A673 (cell line): ENCODE measurements at regions not wholly inside any gene's neighbourhood (a gene's known extent, or its start where the extent isn't known, plus 50 kb on each side); places are given as distances from the start of the nearest gene placed in this dataset.

Experiments used
- BruUV-seq: library from RNA; stranded (reverse); fragments of 400-500 nt; replicated peaks from 2 replicates; lab custom pipeline; 2021; lab: Mats Ljungman, UMichigan
- CTCF ChIA-PET: fragments of 300-600 bp; sonication (Branson Sonifier 250); formaldehyde crosslinking; loops from one replicate; lab custom pipeline; 2022; ENCODE audit warnings: antibody characterized with exemption; lab: Charles Lee
- POLR2A ChIA-PET: fragments of 300-600 bp; sonication (Branson Sonifier 250); formaldehyde crosslinking; loops from one replicate; lab custom pipeline; 2022; ENCODE audit warnings: antibody characterized with exemption; ENCODE audit not compliant: low non-redundant PET; lab: Charles Lee
- DNase-seq: peaks from one replicate; pipeline ENCODE4 v3.0.0-alpha.2; 2015; ENCODE audit warnings: low spot score
- H3K27ac ChIP-seq: fragments of 200-600 bp; sonication (generic); 2 replicates; pipeline ENCODE4 v1.5.1; 2016; ENCODE audit warnings: mixed run types, low read depth, mild to moderate bottlenecking, mixed read lengths, antibody characterized with exemption, low read length; ENCODE audit not compliant: poor library complexity, severe bottlenecking
- H3K27me3 ChIP-seq: fragments of 200-600 bp; sonication (generic); replicated peaks from 2 replicates; pipeline ENCODE4 v1.6.1; 2017; ENCODE audit warnings: mixed run types, low read depth, mild to moderate bottlenecking, mixed read lengths, antibody characterized with exemption, low read length; ENCODE audit not compliant: insufficient read depth, poor library complexity
- H3K36me3 ChIP-seq: fragments of 200-600 bp; sonication (generic); 2 replicates; pipeline ENCODE4 v1.6.1; 2016; ENCODE audit warnings: mixed run types, mild to moderate bottlenecking, mixed read lengths, antibody characterized with exemption, low read length; ENCODE audit not compliant: insufficient read depth, poor library complexity, severe bottlenecking
- H3K4me1 ChIP-seq: fragments of 200-600 bp; sonication (generic); 2 replicates; pipeline ENCODE4 v1.6.1; 2017; ENCODE audit warnings: mixed run types, mild to moderate bottlenecking, mixed read lengths, antibody characterized with exemption, low read length; ENCODE audit not compliant: insufficient read depth, poor library complexity, severe bottlenecking
- H3K4me3 ChIP-seq: fragments of 200-600 bp; sonication (generic); 2 replicates; pipeline ENCODE4 v1.5.1; 2016; ENCODE audit warnings: low read depth, mixed run types, mild to moderate bottlenecking, mixed read lengths, low read length; ENCODE audit not compliant: poor library complexity, severe bottlenecking
- H3K9me3 ChIP-seq: fragments of 200-600 bp; sonication (generic); 2 replicates; pipeline ENCODE4 v1.6.1; 2016; ENCODE audit warnings: mixed run types, low read depth, mild to moderate bottlenecking, mixed read lengths, antibody characterized with exemption, low read length; ENCODE audit not compliant: poor library complexity, severe bottlenecking
- CTCF ChIP-seq: fragments of 300-800, 200-600 bp; sonication (generic); conservative IDR thresholded peaks from 2 replicates; pipeline ENCODE4 v1.5.1; 2017; ENCODE audit warnings: low read depth, mild to moderate bottlenecking, antibody characterized with exemption, low read length, moderate library complexity, mixed read lengths
- EZH2 ChIP-seq: fragments of 200-600 bp; sonication (generic); IDR thresholded peaks from 2 replicates; pipeline ENCODE4 v1.6.1; 2017; ENCODE audit warnings: borderline replicate concordance, low read depth, mild to moderate bottlenecking, mixed read lengths, antibody characterized with exemption, low read length; ENCODE audit not compliant: poor library complexity, severe bottlenecking
- intact Hi-C: fragments of 100-400 bp; cut with micrococcal nuclease; formaldehyde crosslinking; loops from one replicate; pipeline ENCODE4 v1.10.0; 2022; ENCODE audit not compliant: unreplicated experiment

DNA sequence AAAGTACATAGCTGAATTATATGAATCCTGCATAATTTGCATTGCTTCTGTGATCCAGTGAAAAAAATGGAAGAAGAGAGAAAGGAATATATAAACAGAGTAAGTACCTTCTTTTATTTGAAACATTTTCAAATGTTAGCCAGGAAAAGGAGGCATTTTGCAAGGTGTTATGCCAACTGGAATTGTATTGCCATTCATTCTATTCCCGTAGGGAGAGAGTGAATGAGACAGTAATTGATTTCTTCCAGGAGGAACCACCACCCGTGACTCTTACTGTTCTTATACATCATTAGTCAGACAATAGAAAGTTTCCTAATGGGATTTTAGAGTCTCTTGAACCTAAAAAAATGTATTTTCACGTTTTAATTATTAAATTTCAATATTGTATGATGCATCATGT, 324.1 kb upstream of the ALCAM start:
- H3K36me3 ChIP-seq: no peaks in the 10 kb centered on the region
- H3K27me3 ChIP-seq: no peaks in the 10 kb centered on the region
- no peak for DNase-seq
- no peak overlapping the region for H3K4me3 ChIP-seq
- H3K4me1 ChIP-seq: no peaks in the 10 kb centered on the region
- ChIA-PET POLR2A (no interaction called here), CTCF (no interaction called here)
- intact Hi-C loops: no loop called here
- no TSS peak for BruUV-seq
- TF ChIP-seq CTCF (no peak), EZH2 (no peak)
- H3K9me3 ChIP-seq: no peaks in the 10 kb centered on the region
- H3K27ac ChIP-seq: no peak overlapping the region

GRCh38 chr3:105051111-105051510, 315.6 kb upstream of the ALCAM start:
- DNase-seq: no peak
- intact Hi-C loops: no loop called here
- no TSS peak for BruUV-seq
- H3K27ac ChIP-seq: no peak overlapping the region
- TF ChIP-seq CTCF (no peak), EZH2 (no peak)
- no peak overlapping the region for H3K4me3 ChIP-seq
- H3K4me1 ChIP-seq: no peaks in the 10 kb centered on the region
- ChIA-PET CTCF (no interaction called here), POLR2A (interaction anchor here (0.7 kb wide), 1 partner anchor 16 kb away, joined by 3 read pairs; no protein-coding TSS in a partner anchor)
- H3K36me3 ChIP-seq: no peaks in the 10 kb centered on the region
- H3K27me3 ChIP-seq: no peaks in the 10 kb centered on the region
- H3K9me3 ChIP-seq: no peaks in the 10 kb centered on the region

DNA sequence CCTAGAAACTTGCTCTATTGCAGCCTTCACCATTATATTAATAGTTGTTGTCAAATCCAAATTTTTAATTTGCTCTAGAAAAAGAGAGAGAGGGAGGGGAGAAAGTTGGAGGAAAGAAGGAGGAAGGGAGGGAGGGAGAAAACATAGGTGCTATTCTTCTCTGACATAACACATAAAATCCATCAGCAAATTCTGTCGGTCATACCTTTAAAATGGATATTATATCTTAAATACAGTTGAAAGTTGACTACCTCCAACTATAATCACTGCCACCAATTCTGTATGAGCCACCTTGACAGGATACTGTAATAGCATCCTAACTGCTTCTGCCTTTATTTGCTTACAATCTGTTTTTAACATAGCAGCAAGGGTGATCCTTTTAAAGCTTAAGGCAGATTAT, 314.7 kb upstream of the ALCAM start:
- no TSS peak for BruUV-seq
- Histone ChIP-seq H3K36me3 (no peaks in the 10 kb centered on the region), H3K9me3 (no peaks in the 10 kb centered on the region), H3K4me3 (no peak overlapping the region), H3K4me1 (no peaks in the 10 kb centered on the region), H3K27me3 (no peaks in the 10 kb centered on the region), H3K27ac (no peak overlapping the region)
- no peak for DNase-seq
- intact Hi-C loops: no loop called here
- POLR2A ChIA-PET: no interaction called here
- CTCF ChIA-PET: no interaction called here
- no peak for TF ChIP-seq CTCF
- TF ChIP-seq EZH2: no peak
